HG03565 (cell line): ENCODE measurements at regions not wholly inside any gene's neighbourhood (a gene's known extent, or its start where the extent isn't known, plus 50 kb on each side); places are given as distances from the start of the nearest gene placed in this dataset.

Source experiments
- ATAC-seq: cut with Tn5 transposase; IDR thresholded peaks from one replicate; pipeline ENCODE4 v1.9.1; 2021; ENCODE audit warnings: mild to moderate bottlenecking, moderate library complexity; ENCODE audit not compliant: unreplicated experiment

DNA sequence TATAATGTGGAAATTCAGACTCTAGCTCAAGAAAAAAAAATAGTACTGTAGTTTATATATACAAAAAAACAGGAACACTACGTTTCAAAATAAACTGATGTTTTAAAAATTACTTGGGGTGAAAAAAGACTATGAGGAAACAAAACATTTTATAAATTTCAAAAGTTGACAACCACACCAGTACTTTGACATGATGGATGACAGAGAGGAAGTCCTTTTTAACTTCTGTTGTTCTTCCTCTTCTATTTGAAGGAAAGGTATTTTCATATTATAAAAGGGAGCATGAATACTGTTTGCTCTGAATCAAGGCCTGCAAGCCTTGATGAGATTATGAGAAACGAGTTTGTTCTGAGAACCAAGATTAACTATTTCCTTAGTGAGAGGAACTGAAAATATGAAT lies 456.9 kb downstream of the TAF11L14 start:
- no peak for ATAC-seq

DNA sequence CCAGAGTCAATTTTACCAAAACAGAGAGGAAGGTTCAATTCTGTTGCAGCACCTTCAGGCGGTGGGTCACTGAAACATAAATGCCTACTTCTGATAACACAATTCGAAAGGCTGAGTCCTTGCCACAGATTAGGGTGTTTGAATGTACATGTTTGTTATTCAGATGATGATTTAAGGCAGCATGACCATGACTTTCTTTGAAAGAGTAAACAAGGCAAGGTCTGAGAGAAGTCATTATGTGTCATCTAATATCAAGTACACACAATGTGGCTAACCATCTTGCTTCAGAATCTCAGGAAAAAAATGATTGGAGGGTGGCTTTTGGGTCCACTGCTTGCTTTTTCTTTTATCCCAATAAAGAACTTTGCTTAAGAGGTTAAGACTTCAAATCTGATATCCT lies 457.5 kb downstream of the TAF11L14 start:
- ATAC-seq: no peak

DNA sequence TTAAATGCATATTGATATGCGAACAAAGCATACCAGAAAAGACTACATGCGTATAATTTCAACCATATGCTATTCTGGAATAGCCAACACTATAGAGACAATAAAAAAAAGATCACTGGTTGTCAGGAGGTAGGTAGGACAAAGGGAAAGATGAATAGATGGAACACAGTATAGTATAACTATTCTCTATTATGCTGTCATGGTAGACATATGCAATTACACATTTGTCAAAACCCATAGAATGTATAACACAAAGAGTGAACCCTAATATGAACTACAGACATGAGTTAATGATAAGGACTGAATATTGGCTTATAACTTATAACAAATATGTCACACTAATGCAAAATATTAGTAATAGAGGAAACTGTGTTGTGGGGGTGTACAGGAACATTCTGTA lies 460.8 kb downstream of the TAF11L14 start:
- ATAC-seq: no peak

DNA sequence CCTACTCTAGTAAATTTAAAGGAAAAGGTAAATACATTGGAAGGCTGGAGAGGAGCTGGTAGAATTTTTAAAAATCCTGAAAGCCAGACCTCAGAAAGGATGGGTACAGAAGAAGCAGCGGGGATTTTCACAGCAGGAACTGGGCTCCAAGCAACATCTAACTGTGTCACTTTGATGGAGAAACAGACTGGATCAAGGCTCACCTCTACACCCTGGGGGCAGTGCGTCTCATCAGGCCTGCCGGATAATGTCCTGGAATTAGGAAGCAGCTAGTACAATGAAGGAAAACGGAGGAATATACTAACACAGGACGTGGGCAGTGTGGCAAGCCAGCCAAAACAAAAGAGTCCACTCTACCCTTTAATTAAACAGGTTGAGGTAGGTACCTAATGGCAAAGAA lies 463.6 kb downstream of the TAF11L14 start:
- no peak for ATAC-seq

DNA sequence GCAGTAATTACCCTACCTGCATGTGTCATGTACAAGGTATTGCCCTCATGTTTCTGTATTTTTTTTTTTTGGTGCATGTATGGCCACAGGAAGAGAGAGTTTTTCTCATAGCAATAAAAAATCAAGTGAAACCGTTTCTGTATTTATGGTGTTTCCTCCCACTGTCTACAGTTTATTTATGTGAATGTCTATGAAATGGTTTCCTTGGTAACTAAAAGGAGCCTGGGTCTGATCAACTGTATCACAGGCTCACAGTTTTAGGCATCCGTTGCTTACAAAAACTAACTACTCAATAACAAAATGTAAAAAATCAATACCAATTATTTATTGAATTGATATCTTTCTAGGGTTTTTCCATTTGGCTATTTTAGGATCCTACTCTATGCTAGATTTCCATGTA lies 464.4 kb downstream of the TAF11L14 start:
- ATAC-seq: no peak

DNA sequence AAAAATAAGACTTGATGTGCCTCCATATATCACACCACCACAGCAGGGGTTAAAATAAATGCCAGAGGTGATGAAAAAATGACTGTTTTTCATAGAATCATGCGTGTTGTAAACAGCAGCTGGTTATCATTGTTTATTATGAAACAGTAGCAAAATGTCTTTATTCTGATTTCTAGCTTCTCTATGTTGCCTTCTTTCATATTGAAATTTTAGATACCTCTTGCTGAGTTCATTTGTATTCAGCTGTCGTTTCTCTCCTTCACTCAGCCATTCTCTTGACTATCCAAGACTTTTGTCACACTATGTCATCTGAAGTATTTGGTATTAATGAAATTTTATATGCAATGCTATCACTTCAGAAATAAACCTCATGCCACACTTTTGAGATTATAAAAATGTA lies 465.0 kb downstream of the TAF11L14 start:
- ATAC-seq: no peak

DNA sequence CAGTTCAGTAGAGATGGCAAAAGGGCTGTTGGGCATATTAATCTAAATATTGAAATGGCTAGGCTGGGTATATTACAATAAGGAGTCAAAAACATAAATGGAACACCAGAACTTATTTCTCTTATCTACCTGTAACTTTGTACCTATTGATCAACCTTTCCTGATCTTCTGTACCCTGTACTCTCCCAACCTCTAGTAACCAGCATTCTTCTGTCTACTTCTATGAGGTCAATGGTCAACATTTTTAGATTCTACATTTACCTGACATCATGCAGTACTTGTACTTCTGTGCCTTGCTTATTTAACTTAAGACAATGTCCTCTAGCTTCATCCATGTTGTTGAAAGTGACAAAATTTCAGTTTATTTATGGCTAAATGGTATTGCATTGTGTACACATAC lies 467.3 kb downstream of the TAF11L14 start:
- no peak for ATAC-seq

DNA sequence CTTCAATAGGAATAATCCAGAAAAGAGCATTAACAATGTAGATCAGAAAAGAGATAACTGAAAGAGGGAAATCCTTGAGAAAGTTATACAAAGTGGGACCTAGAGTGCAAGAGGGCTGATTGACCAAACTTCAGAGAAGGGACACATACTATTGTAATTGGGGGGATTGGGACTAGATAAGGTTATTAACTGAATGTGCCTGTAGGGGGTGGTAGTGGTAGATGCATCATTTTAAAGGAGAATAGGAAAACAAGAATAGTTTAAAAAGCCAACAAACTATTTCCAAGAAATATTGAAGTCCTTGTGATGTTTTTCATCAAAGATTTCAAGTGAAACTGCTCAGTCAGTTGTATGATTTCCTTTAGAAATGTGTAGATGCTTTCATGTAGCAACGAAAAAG lies 468.5 kb downstream of the TAF11L14 start:
- no peak for ATAC-seq

DNA sequence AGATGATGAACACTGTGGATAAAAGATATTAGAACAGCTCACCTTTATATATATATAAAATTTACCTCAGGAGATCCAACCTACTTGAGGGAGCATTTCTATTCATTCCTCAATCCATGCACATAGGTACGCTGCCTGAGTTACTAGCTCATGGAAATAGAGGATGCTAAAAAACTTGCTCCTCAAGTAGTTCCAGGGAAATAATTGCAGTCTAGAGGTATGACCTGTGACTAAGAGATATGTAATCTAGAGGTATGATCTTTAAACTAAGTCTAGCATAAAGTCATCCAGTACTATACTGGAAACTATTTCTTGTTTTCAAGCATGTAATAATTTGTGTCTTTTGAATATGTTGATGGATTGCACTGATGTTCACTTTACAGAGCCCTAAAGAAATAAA lies 471.2 kb downstream of the TAF11L14 start:
- ATAC-seq: no peak

DNA sequence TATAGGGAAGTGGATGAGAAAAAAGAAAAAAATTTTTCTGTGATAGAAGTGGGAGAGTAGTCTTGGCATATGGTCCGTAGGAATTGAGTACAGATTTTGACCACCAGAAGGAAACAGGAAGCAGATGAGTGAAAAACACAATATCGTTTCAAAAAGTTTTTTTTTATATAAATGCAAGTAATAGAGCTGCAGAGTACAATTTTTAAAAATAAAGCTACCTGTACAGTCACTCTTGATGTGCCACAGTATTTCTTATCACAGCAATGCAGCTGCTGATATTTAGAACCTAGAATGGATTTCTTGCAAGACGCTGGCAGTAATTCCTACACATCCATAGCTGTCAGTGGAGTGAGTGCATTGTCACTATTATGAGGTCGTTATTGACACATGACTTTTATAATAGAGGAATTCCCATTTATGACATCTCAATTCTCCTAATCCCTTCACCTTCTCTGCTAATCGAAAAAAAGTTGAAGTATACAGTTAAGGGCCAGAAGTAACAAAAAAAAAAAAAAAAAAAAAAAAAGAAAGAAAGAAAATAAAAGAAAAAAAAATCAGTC lies 477.7 kb downstream of the TAF11L14 start:
- ATAC-seq: no peak

DNA sequence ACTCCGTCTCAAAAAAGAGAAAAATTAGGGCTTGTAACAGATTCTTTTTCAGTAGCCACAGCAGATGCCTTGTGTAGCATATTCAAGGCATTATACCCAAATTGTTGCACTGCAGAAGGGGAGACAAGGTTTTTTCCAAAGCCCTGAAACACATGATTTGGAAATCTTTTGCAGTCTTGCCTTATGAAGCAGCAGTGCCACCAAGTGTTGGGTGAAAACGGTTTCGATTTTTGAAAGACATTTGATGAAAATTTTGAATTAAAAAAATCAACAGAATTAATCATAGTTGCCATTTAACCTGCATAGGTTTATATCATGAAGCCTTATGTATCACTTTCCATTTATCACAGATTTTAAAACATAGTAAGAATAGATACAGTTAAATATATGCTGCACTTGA lies 479.5 kb downstream of the TAF11L14 start:
- ATAC-seq: no peak

DNA sequence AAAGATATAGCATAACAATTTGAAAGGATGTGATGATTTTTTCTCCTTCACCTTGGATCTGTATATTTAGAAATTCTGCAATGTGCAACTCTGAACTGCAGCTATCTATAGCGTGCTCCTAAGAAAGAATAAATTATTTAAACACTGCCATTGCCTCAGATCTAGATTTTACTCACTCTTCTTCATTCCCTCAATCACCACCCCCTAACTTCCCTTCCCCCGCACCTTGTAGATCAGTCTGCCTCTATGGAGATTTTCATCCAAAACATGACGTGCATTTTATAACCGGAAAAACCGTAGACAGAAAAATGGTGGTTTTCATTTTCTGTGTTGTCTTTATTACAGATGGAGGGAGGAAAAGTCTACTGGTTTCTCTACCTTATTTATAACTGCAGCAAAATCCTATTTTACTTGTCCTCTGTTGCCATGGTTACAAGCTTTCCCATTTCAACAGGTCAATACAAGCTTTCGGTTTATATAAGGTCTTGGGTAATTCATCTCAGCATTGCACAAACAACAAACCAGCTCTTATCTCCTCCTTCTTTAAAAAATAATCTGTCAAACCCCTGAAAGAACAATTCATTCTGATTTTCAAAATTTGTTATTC lies 480.0 kb downstream of the TAF11L14 start:
- no peak for ATAC-seq

DNA sequence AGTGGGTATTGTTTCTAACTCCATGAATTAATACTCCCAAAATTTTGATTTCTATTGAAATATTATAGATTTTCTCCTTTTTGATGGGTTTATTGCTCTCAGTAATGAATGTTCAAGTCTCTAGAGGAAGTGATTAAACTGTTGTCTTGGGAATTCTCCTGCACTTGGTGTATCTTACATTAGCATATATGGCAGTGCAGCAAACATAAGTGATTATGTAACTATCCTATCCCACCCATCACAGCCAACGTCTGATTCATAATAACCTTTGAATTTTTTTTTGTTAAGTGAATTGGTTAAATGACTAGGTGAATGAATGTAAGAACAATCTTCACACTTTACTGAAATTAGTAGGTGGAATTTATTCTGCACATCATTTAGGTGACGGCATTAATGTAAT lies 483.7 kb downstream of the TAF11L14 start:
- ATAC-seq: no peak

DNA sequence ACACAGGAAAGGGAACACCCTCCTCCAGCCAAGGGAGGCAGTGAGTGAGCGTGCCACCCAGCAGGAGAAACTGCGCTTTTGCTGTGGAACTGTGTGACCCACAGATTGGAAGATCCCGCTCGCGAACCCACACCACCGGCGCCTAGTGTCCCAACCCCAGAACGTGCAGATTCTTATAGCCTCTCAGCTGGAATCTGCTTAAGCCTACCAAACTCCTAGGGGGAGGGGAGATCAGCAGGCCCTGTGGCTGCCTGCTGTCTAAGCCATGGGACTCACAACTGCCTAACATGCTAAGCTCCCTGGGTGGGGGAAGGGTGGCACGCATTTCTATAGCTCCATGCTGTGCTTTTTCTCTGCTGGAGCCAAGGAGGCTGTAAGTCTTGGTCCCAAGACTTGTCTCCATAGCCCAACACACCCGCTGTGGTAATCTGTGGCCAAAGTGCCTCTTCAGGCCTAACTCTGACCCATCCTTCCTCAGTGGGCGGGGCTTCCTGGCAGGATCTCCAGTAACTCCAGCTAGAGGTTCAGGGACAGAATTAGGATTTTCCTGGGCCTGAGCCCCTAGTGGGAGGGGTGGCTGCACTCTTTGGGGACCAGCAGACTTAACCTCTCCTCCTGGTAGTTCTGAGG lies 485.0 kb downstream of the TAF11L14 start:
- no peak for ATAC-seq

DNA sequence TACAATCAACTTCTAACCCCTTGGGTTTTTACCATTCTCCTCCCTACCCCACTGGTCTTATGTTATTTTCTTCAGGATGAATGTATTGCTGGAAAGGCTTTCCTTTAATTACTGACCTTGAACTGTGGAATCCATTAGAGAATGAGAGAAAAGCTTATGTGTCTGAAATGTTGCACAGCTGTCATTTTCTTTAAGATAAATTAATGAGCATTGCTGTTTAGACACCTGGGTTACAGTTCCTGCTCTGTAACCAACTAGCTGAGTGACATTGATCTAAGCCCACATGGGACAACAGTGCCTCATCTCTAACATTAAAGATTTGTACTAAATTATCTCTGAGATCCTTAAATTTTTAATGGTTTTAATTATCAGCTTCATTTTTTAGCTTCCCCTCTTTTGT lies 507.0 kb downstream of the TAF11L14 start:
- no peak for ATAC-seq

DNA sequence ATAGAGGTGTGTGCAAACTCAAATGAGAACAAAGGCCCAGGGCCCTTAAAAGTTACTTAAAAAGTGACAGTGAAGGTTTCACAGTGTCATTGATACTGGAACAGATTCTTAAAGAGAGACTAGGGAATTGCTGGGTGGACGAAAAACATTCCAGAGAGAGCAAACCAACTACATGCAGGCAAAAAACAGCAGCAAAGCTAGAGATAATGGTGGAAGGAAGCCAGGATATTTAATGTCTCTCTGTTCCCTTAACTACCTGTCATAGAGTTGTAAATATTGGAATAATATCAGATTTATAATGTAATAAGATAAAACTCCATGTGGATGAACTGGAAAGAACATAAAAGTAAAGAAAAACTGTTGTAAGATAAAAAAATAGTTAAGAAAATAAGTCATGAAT lies 508.6 kb downstream of the TAF11L14 start:
- no peak for ATAC-seq

DNA sequence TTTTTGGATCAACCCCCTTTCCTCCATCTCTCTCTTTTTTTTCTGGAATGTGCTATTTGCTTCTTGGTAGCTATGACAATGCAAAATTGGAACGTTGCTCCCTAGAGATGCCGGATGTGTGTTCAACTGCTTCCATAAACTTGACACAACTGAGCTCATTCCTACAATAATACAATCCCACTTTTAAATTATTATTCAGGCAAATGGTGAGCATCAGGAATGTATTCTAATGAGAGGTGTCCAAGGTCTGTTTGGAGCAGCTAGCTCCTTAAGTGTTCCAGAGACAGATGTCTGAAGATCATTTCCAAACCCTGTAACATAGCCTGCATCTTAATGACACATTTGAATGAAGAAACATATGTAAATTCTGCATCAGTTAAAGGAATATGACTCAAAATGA lies 518.4 kb downstream of the TAF11L14 start:
- ATAC-seq: no peak

DNA sequence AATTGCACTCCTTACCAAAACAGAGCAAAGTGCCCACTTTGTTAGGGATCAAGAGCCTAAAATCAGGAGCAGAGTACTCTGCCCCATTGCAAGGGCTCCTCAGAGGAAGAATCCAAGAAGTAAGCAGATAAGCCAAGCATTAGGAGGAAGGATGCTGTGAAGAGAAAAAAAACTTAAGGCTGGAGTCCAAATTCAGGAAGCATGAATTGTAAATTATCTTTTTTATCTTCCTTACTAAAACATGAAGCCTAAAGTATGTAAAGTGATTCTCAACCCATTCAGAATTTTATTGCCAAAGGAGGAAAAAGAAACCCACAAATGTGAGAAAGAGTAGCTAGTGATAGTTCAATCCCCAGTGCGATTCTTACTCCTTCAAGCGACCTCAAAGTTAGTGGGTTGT lies 523.9 kb downstream of the TAF11L14 start:
- no peak for ATAC-seq

DNA sequence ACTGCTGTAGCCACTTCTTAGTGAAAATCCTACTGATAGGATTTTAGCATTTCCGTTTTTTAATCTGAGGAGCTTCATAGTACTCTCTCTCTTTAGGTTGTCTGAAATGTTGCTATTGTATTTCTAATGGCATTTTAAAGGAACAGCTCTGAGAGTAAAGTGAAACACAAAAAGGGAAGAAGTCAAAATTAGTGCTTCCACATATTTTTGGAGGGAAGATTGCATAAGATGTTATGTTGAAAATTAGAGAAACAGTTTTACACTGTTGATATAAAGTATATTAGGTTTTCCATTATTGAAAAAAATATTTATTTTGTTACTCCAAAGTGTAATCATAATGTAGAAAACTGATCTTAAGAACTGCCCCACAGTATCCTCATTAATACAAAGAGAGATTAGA lies 525.1 kb downstream of the TAF11L14 start:
- no peak for ATAC-seq

DNA sequence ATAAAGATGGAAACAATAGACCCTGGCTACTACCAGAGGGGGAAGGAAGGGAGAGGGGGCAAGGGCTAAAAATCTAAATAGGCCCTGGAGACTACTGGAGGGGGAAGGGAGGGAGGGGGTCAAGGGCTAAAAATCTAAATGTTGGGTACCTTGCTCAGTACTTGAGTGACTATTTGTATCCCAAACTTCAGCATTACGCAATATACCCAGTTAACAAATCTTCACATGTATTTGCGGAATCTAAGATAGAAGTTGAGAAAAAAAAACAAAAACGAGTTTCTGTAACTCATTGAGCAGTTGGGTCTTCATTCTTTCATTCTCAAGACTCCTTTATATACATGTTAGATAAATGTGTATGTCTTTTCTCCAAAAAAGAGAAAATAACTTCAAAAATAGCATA lies 537.4 kb downstream of the TAF11L14 start:
- no peak for ATAC-seq

DNA sequence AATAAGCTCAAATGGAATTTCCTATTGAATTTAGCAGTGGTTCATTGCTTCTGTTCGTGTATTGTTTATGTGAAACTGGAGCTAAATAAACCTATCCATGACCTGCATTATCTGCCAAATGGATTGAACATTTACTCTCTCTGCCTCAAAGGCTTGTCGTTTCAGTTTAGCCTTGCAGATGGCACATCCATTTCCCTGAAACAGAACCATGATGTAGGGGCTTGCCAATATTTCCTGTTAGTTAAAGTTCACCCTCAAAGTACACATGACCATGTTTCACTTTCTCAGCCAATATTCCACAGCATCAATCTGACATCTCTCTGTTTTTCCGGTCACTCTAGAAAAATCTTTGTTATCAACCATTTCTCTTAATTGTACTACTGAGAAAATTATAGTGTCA lies 545.3 kb downstream of the TAF11L14 start:
- ATAC-seq: no peak

DNA sequence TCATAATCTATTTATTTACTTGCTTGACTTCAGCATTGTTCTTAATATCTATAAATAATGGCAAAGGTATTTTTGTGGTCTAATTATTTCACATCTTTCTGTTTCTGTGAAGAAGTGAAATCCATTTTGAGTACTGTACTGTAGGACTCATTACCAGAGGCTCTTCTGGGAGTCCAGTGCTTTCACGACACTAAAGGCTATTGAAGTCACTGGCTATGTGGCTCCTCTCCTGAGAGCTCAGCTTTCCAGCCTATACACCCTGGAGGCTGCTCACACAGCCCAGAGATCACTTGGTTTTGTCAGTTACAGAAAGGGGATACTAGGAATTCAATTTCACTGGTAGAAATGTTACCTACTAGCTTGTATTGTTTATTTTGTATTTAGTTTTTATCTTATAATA lies 547.3 kb downstream of the TAF11L14 start:
- no peak for ATAC-seq

DNA sequence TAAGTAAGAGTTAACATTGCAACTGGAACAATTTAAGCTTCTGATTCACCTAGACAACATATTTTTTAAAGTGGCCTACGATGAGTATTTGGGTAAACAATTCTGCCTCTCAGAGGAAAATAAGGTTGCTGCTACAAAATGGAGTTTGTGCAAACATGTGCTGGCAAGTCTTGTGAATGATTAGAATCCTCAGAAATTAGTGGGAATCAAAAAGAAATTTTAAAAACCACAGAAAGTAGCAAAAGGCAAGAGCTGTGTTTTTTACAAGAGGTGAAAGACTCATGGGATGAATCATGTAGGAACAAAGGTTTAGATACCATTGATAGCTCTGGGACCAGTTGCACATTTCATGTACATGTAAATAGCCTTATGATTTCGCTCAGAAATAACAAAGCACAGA lies 561.6 kb downstream of the TAF11L14 start:
- no peak for ATAC-seq
